C4-2B (cell line): ENCODE measurements at regions not wholly inside any gene's neighbourhood (a gene's known extent, or its start where the extent isn't known, plus 50 kb on each side); places are given as distances from the start of the nearest gene placed in this dataset.

Source experiments
- ZFX ChIP-seq: fragments of 450-650 bp; IDR thresholded peaks from 2 replicates; pipeline ENCODE4 v1.6.1; 2017
- TF ChIP-seq, protein P1 (sequence below): fragments of 450-650 bp; conservative IDR thresholded peaks from 2 replicates; pipeline ENCODE4 v1.5.1; 2017; ENCODE audit warnings: mild to moderate bottlenecking

DNA sequence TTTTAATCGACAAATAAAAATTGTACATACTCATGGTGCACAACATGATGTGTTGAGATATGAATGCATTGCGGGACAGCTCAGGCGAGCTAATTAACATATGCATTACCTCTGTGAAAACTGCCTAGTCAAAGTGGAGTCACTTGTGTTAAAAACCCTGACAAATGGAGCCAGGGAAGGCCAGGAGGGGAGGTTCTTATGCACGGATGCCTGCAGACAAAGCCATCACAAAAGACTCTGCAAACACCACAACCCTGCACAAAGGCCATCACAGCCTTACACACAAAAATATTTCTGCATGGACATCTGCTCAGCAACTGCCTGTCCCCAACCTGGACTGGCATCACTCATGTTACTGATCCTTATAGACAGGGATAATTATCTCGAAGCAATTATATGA is 204.4 kb upstream of the AJAP1 start:
- TF ChIP-seq, protein P1, sequence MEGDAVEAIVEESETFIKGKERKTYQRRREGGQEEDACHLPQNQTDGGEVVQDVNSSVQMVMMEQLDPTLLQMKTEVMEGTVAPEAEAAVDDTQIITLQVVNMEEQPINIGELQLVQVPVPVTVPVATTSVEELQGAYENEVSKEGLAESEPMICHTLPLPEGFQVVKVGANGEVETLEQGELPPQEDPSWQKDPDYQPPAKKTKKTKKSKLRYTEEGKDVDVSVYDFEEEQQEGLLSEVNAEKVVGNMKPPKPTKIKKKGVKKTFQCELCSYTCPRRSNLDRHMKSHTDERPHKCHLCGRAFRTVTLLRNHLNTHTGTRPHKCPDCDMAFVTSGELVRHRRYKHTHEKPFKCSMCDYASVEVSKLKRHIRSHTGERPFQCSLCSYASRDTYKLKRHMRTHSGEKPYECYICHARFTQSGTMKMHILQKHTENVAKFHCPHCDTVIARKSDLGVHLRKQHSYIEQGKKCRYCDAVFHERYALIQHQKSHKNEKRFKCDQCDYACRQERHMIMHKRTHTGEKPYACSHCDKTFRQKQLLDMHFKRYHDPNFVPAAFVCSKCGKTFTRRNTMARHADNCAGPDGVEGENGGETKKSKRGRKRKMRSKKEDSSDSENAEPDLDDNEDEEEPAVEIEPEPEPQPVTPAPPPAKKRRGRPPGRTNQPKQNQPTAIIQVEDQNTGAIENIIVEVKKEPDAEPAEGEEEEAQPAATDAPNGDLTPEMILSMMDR = no peak
- no peak for TF ChIP-seq ZFX
